WTC11 (cell line): ENCODE measurements at regions not wholly inside any gene's neighbourhood (a gene's known extent, or its start where the extent isn't known, plus 50 kb on each side); places are given as distances from the start of the nearest gene placed in this dataset.

Experiments
- ATAC-seq: fragments of 200-7000 bp; cut with Tn5 transposase; 2 replicates; pipeline ENCODE4 v1.10.0; 2021; ENCODE audit warnings: mild to moderate bottlenecking, moderate library complexity
- CTCF ChIA-PET: fragments of 300-600 bp; sonication (Branson Sonifier 250); formaldehyde crosslinking; loops from one replicate; lab custom pipeline; 2021; ENCODE audit warnings: antibody characterized with exemption; lab: Charles Lee
- POLR2A ChIA-PET: fragments of 350-600 bp; sonication (Branson Sonifier 250); formaldehyde crosslinking; loops from one replicate; lab custom pipeline; 2021; ENCODE audit warnings: antibody characterized with exemption; lab: Charles Lee
- DNase-seq: peaks from one replicate; pipeline ENCODE4 v3.0.0; 2021; ENCODE audit warnings: low spot score
- H3K27ac Mint-ChIP-seq: 2 replicates; pipeline ENCODE4 v1.8.0; 2021; ENCODE audit warnings: mixed read lengths
- H3K27me3 Mint-ChIP-seq: 2 replicates; pipeline ENCODE4 v1.8.0; 2021; ENCODE audit warnings: low read depth, mild to moderate bottlenecking, moderate library complexity, mixed read lengths
- H3K36me3 Mint-ChIP-seq: 2 replicates; pipeline ENCODE4 v1.8.0; 2021; ENCODE audit warnings: mixed read lengths
- H3K4me1 Mint-ChIP-seq: 2 replicates; pipeline ENCODE4 v1.8.0; 2022; ENCODE audit warnings: mixed read lengths
- H3K4me3 Mint-ChIP-seq: 2 replicates; pipeline ENCODE4 v1.8.0; 2021; ENCODE audit warnings: mild to moderate bottlenecking, moderate library complexity, mixed read lengths
- H3K9me3 Mint-ChIP-seq: 2 replicates; pipeline ENCODE4 v1.8.0; 2021; ENCODE audit warnings: mixed read lengths
- ATF1 ChIP-seq: sonication (generic); formaldehyde crosslinking; IDR thresholded peaks from 2 replicates; pipeline ENCODE4 v1.8.1; 2023; ENCODE audit warnings: mild to moderate bottlenecking, moderate library complexity, missing genetic modification reagents
- EMX1 ChIP-seq: fragments of 250-450 bp; sonication (Bioruptor Pico); IDR thresholded peaks from 2 replicates; pipeline ENCODE4 v1.8.0; 2021; ENCODE audit warnings: mild to moderate bottlenecking
- GTF2I ChIP-seq: fragments of 250-450 bp; sonication (Bioruptor Pico); conservative IDR thresholded peaks from 2 replicates; pipeline ENCODE4 v1.4.0; 2021; ENCODE audit warnings: mild to moderate bottlenecking
- HMGA2 ChIP-seq: fragments of 250-450 bp; sonication (Bioruptor Pico); IDR thresholded peaks from 2 replicates; pipeline ENCODE4 v1.4.0; 2021; ENCODE audit warnings: mild to moderate bottlenecking, moderate library complexity
- NR1H2 ChIP-seq: sonication (generic); formaldehyde crosslinking; IDR thresholded peaks from 2 replicates; pipeline ENCODE4 v1.9.0; 2021; ENCODE audit warnings: mild to moderate bottlenecking, moderate library complexity, missing genetic modification reagents
- SMAD4 ChIP-seq: sonication (generic); formaldehyde crosslinking; IDR thresholded peaks from 2 replicates; pipeline ENCODE4 v1.8.0; 2022; ENCODE audit warnings: mild to moderate bottlenecking, missing genetic modification reagents
- SOX15 ChIP-seq: fragments of 250-450 bp; sonication (Bioruptor Pico); IDR thresholded peaks from 2 replicates; pipeline ENCODE4 v1.9.0; 2021; ENCODE audit warnings: mild to moderate bottlenecking
- TCF7 ChIP-seq: sonication (generic); formaldehyde crosslinking; IDR thresholded peaks from 2 replicates; pipeline ENCODE4 v1.8.0; 2022; ENCODE audit warnings: mild to moderate bottlenecking, low read depth, missing genetic modification reagents, moderate library complexity
- TP53 ChIP-seq: sonication (generic); formaldehyde crosslinking; IDR thresholded peaks from 2 replicates; pipeline ENCODE4 v1.8.1; 2023; ENCODE audit warnings: mild to moderate bottlenecking, missing genetic modification reagents
- ZNF396 ChIP-seq: fragments of 250-450 bp; sonication (Bioruptor Pico); IDR thresholded peaks from 2 replicates; pipeline ENCODE4 v1.8.0; 2021; ENCODE audit warnings: mild to moderate bottlenecking, moderate library complexity, borderline replicate concordance
- TF ChIP-seq, protein P1 (sequence below): sonication (generic); formaldehyde crosslinking; IDR thresholded peaks from 2 replicates; pipeline ENCODE4 v1.8.0; 2022; ENCODE audit warnings: mild to moderate bottlenecking, missing genetic modification reagents
- TF ChIP-seq, protein P2 (sequence below): sonication (generic); formaldehyde crosslinking; IDR thresholded peaks from 2 replicates; pipeline ENCODE4 v1.8.0; 2022; ENCODE audit warnings: mild to moderate bottlenecking, missing genetic modification reagents
- TF ChIP-seq, protein P3 (sequence below): fragments of 250-450 bp; sonication (Bioruptor Pico); IDR thresholded peaks from 2 replicates; pipeline ENCODE4 v1.9.0; 2021; ENCODE audit warnings: mild to moderate bottlenecking, borderline replicate concordance
- TF ChIP-seq, protein P4 (sequence below): sonication (generic); formaldehyde crosslinking; IDR thresholded peaks from 2 replicates; pipeline ENCODE4 v1.8.1; 2023; ENCODE audit warnings: mild to moderate bottlenecking, missing genetic modification reagents, moderate library complexity
- TF ChIP-seq, protein P5 (sequence below): sonication (generic); formaldehyde crosslinking; conservative IDR thresholded peaks from 2 replicates; pipeline ENCODE4 v1.8.1; 2023; ENCODE audit warnings: mild to moderate bottlenecking, low read depth, missing genetic modification reagents, moderate library complexity
- TF ChIP-seq, protein P6 (sequence below): sonication (generic); formaldehyde crosslinking; IDR thresholded peaks from 2 replicates; pipeline ENCODE4 v1.8.1; 2022; ENCODE audit warnings: low read depth, mild to moderate bottlenecking, moderate library complexity, missing genetic modification reagents, borderline replicate concordance
- TF ChIP-seq, protein P7 (sequence below): sonication (generic); formaldehyde crosslinking; IDR thresholded peaks from 2 replicates; pipeline ENCODE4 v1.8.0; 2023; ENCODE audit warnings: missing genetic modification reagents

DNA sequence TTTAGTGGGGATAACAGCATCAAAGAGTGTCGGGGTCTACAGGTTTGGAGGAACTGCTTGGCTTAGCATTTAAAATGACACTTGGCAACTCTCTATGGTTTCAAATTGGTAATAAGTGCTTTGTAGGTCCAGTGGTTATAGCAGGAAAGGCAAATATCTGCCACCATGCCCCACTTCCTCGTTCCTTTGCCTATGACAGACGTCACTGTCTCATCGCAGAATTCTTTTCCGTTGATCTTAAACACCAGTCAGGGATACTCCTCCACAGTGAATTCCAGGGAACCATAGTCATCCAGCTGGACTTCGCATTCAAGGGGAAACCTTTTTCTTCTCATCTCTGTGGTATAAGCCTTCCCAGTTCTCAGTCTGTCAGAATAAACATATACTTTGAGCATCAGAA is 319.1 kb downstream of the GPAT3 start (continued):
- TF ChIP-seq ZNF396 (no peak), GTF2I (CRISPR knock-in tag) (no peak), HMGA2 (CRISPR knock-in tag) (no peak), ATF1 (CRISPR knock-in tag) (no peak)
- TF ChIP-seq, protein P1, sequence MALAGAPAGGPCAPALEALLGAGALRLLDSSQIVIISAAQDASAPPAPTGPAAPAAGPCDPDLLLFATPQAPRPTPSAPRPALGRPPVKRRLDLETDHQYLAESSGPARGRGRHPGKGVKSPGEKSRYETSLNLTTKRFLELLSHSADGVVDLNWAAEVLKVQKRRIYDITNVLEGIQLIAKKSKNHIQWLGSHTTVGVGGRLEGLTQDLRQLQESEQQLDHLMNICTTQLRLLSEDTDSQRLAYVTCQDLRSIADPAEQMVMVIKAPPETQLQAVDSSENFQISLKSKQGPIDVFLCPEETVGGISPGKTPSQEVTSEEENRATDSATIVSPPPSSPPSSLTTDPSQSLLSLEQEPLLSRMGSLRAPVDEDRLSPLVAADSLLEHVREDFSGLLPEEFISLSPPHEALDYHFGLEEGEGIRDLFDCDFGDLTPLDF (CRISPR knock-in tag) = no peak
- TF ChIP-seq, protein P2, sequence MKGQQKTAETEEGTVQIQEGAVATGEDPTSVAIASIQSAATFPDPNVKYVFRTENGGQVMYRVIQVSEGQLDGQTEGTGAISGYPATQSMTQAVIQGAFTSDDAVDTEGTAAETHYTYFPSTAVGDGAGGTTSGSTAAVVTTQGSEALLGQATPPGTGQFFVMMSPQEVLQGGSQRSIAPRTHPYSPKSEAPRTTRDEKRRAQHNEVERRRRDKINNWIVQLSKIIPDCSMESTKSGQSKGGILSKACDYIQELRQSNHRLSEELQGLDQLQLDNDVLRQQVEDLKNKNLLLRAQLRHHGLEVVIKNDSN (CRISPR knock-in tag) = no peak
- TF ChIP-seq, protein P3, sequence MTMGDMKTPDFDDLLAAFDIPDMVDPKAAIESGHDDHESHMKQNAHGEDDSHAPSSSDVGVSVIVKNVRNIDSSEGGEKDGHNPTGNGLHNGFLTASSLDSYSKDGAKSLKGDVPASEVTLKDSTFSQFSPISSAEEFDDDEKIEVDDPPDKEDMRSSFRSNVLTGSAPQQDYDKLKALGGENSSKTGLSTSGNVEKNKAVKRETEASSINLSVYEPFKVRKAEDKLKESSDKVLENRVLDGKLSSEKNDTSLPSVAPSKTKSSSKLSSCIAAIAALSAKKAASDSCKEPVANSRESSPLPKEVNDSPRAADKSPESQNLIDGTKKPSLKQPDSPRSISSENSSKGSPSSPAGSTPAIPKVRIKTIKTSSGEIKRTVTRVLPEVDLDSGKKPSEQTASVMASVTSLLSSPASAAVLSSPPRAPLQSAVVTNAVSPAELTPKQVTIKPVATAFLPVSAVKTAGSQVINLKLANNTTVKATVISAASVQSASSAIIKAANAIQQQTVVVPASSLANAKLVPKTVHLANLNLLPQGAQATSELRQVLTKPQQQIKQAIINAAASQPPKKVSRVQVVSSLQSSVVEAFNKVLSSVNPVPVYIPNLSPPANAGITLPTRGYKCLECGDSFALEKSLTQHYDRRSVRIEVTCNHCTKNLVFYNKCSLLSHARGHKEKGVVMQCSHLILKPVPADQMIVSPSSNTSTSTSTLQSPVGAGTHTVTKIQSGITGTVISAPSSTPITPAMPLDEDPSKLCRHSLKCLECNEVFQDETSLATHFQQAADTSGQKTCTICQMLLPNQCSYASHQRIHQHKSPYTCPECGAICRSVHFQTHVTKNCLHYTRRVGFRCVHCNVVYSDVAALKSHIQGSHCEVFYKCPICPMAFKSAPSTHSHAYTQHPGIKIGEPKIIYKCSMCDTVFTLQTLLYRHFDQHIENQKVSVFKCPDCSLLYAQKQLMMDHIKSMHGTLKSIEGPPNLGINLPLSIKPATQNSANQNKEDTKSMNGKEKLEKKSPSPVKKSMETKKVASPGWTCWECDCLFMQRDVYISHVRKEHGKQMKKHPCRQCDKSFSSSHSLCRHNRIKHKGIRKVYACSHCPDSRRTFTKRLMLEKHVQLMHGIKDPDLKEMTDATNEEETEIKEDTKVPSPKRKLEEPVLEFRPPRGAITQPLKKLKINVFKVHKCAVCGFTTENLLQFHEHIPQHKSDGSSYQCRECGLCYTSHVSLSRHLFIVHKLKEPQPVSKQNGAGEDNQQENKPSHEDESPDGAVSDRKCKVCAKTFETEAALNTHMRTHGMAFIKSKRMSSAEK (CRISPR knock-in tag) = no peak

DNA sequence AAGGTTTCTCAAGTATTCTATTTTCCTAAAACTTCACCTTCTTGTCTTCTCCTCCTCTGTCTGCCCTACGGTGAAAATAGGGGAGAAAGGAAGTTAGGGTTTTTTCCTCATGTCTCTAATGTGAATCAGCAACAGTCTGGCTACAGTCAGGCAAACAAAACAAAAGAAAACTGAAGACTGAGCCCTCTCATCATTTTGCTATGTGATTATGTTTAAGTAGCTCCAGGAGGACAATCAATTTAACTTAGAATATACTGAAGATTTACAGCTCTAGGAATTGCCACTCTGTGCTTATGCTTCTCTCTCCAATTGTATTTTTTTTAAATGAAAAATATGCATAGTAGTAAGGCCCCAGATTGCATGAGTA is 316.2 kb downstream of the GPAT3 start:
- POLR2A ChIA-PET = no interaction called here
- DNase-seq (no peak), ATAC-seq (peak; percentile 17)
- H3K27me3 Mint-ChIP-seq = no peaks in the 10 kb centered on the region
- H3K4me1 Mint-ChIP-seq = peaks cover 82% of the 10 kb centered on the region
- H3K9me3 Mint-ChIP-seq = no peaks in the 10 kb centered on the region
- H3K27ac Mint-ChIP-seq = peak overlapping the region; percentile 97
- CTCF ChIA-PET = interaction anchor here (1.2 to 1.9 kb wide), 2 partner anchors 81 to 99 kb away, joined by 4 to 5 read pairs; no protein-coding TSS in a partner anchor
- H3K36me3 Mint-ChIP-seq = no peaks in the 10 kb centered on the region
- peak overlapping the region; percentile 49 for H3K4me3 Mint-ChIP-seq
- TF ChIP-seq NR1H2 = no peak
- TF ChIP-seq TCF7 = no peak
- TF ChIP-seq, protein P4, sequence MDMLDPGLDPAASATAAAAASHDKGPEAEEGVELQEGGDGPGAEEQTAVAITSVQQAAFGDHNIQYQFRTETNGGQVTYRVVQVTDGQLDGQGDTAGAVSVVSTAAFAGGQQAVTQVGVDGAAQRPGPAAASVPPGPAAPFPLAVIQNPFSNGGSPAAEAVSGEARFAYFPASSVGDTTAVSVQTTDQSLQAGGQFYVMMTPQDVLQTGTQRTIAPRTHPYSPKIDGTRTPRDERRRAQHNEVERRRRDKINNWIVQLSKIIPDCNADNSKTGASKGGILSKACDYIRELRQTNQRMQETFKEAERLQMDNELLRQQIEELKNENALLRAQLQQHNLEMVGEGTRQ (CRISPR knock-in tag) = no peak
- TF ChIP-seq TP53 (CRISPR knock-in tag) = no peak
- TF ChIP-seq, protein P5, sequence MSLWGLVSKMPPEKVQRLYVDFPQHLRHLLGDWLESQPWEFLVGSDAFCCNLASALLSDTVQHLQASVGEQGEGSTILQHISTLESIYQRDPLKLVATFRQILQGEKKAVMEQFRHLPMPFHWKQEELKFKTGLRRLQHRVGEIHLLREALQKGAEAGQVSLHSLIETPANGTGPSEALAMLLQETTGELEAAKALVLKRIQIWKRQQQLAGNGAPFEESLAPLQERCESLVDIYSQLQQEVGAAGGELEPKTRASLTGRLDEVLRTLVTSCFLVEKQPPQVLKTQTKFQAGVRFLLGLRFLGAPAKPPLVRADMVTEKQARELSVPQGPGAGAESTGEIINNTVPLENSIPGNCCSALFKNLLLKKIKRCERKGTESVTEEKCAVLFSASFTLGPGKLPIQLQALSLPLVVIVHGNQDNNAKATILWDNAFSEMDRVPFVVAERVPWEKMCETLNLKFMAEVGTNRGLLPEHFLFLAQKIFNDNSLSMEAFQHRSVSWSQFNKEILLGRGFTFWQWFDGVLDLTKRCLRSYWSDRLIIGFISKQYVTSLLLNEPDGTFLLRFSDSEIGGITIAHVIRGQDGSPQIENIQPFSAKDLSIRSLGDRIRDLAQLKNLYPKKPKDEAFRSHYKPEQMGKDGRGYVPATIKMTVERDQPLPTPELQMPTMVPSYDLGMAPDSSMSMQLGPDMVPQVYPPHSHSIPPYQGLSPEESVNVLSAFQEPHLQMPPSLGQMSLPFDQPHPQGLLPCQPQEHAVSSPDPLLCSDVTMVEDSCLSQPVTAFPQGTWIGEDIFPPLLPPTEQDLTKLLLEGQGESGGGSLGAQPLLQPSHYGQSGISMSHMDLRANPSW = no peak
- no peak for TF ChIP-seq SMAD4 (CRISPR knock-in tag)
- no peak for TF ChIP-seq SOX15
- TF ChIP-seq, protein P6, sequence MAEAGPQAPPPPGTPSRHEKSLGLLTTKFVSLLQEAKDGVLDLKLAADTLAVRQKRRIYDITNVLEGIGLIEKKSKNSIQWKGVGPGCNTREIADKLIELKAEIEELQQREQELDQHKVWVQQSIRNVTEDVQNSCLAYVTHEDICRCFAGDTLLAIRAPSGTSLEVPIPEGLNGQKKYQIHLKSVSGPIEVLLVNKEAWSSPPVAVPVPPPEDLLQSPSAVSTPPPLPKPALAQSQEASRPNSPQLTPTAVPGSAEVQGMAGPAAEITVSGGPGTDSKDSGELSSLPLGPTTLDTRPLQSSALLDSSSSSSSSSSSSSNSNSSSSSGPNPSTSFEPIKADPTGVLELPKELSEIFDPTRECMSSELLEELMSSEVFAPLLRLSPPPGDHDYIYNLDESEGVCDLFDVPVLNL = no peak
- TF ChIP-seq, protein P3 (CRISPR knock-in tag) = no peak
- TF ChIP-seq EMX1 (CRISPR knock-in tag) = no peak
- TF ChIP-seq, protein P7, sequence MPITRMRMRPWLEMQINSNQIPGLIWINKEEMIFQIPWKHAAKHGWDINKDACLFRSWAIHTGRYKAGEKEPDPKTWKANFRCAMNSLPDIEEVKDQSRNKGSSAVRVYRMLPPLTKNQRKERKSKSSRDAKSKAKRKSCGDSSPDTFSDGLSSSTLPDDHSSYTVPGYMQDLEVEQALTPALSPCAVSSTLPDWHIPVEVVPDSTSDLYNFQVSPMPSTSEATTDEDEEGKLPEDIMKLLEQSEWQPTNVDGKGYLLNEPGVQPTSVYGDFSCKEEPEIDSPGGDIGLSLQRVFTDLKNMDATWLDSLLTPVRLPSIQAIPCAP (CRISPR knock-in tag) = no peak
- TF ChIP-seq, protein P1 (CRISPR knock-in tag) = no peak
